OCI-LY3 (cell line): ENCODE measurements at regions not wholly inside any gene's neighbourhood (a gene's known extent, or its start where the extent isn't known, plus 50 kb on each side); places are given as distances from the start of the nearest gene placed in this dataset.

Source experiments
- EZH2phosphoT487 ChIP-seq: fragments of 200-600 bp; shearing (Covaris generic); IDR thresholded peaks from 2 replicates; pipeline ENCODE4 v1.6.1; 2018; ENCODE audit warnings: antibody characterized with exemption, mixed run types, low read depth
- TF ChIP-seq, protein P1 (sequence below): fragments of 200-600, 300-600 bp; sonication (generic); IDR thresholded peaks from 2 replicates; pipeline ENCODE4 v1.5.1; 2014; ENCODE audit warnings: antibody characterized with exemption, low read length, low read depth

GRCh38 chr5:83408719-83409118 lies 62.8 kb upstream of the VCAN start:
- TF ChIP-seq, protein P1, sequence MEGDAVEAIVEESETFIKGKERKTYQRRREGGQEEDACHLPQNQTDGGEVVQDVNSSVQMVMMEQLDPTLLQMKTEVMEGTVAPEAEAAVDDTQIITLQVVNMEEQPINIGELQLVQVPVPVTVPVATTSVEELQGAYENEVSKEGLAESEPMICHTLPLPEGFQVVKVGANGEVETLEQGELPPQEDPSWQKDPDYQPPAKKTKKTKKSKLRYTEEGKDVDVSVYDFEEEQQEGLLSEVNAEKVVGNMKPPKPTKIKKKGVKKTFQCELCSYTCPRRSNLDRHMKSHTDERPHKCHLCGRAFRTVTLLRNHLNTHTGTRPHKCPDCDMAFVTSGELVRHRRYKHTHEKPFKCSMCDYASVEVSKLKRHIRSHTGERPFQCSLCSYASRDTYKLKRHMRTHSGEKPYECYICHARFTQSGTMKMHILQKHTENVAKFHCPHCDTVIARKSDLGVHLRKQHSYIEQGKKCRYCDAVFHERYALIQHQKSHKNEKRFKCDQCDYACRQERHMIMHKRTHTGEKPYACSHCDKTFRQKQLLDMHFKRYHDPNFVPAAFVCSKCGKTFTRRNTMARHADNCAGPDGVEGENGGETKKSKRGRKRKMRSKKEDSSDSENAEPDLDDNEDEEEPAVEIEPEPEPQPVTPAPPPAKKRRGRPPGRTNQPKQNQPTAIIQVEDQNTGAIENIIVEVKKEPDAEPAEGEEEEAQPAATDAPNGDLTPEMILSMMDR = no peak
- TF ChIP-seq EZH2phosphoT487 = no peak
